Activated T-helper 17 cell treated with anti-CD3 and anti-CD28 coated beads, Interleukin-2, amount 50 U/mL, for 72 hours (primary cell): ENCODE measurements at regions not wholly inside any gene's neighbourhood (a gene's known extent, or its start where the extent isn't known, plus 50 kb on each side); places are given as distances from the start of the nearest gene placed in this dataset.

Source experiments
- ATAC-seq: fragments of 150-1000 bp; cut with Tn5 transposase; replicated peaks from 2 replicates; pipeline ENCODE4 v1.10.0; 2021; ENCODE audit warnings: mild to moderate bottlenecking, moderate library complexity
- H3K27ac Mint-ChIP-seq: one replicate; pipeline ENCODE4 v1.8.0; 2022; ENCODE audit warnings: mixed read lengths
- H3K27me3 Mint-ChIP-seq: one replicate; pipeline ENCODE4 v1.8.0; 2022; ENCODE audit warnings: mixed read lengths
- H3K36me3 Mint-ChIP-seq: one replicate; pipeline ENCODE4 v1.8.0; 2022; ENCODE audit warnings: low read depth, mild to moderate bottlenecking, mixed read lengths
- H3K4me1 Mint-ChIP-seq: one replicate; pipeline ENCODE4 v1.8.0; 2022; ENCODE audit warnings: mixed read lengths
- H3K4me3 Mint-ChIP-seq: one replicate; pipeline ENCODE4 v1.8.0; 2022; ENCODE audit warnings: mild to moderate bottlenecking, mixed read lengths
- H3K9me3 Mint-ChIP-seq: one replicate; pipeline ENCODE4 v1.8.0; 2022; ENCODE audit warnings: mixed read lengths

- ATAC-seq: no peak
- Mint-ChIP-seq H3K27me3 (no peaks in the 10 kb centered on the region), H3K27ac (no peak overlapping the region), H3K9me3 (no peaks in the 10 kb centered on the region), H3K4me3 (no peak overlapping the region), H3K36me3 (no peaks in the 10 kb centered on the region), H3K4me1 (no peaks in the 10 kb centered on the region)
Observed at GRCh38 chr2:60368456-60368855, 185.0 kb downstream of the BCL11A start.

GRCh38 chr2:60366135-60366712, 187.2 kb downstream of the BCL11A start:
- Mint-ChIP-seq H3K9me3 (no peaks in the 10 kb centered on the region), H3K36me3 (no peaks in the 10 kb centered on the region)

GRCh38 chr2:60365556-60365955, 187.9 kb downstream of the BCL11A start:
- Mint-ChIP-seq H3K4me1 (no peaks in the 10 kb centered on the region), H3K27ac (no peak overlapping the region), H3K9me3 (no peaks in the 10 kb centered on the region), H3K27me3 (peaks cover 1% of the 10 kb centered on the region), H3K36me3 (no peaks in the 10 kb centered on the region), H3K4me3 (no peak overlapping the region)
- ATAC-seq: no peak

More at GRCh38 chr2:60366135-60366712, 187.2 kb downstream of the BCL11A start:
- H3K27me3 Mint-ChIP-seq: no peaks in the 10 kb centered on the region
- no peak for ATAC-seq
- H3K4me1 Mint-ChIP-seq: no peaks in the 10 kb centered on the region
- H3K27ac Mint-ChIP-seq: no peak overlapping the region
- no peak overlapping the region for H3K4me3 Mint-ChIP-seq

GRCh38 chr2:60364491-60364890, 189.0 kb downstream of the BCL11A start:
- H3K4me3 Mint-ChIP-seq: no peak overlapping the region
- H3K9me3 Mint-ChIP-seq: no peaks in the 10 kb centered on the region
- H3K27me3 Mint-ChIP-seq: peaks cover 4% of the 10 kb centered on the region
- no peaks in the 10 kb centered on the region for H3K4me1 Mint-ChIP-seq
- H3K36me3 Mint-ChIP-seq: no peaks in the 10 kb centered on the region
- ATAC-seq: no peak
- no peak overlapping the region for H3K27ac Mint-ChIP-seq

- H3K27me3 Mint-ChIP-seq: peaks cover 12% of the 10 kb centered on the region
- H3K4me3 Mint-ChIP-seq: no peak overlapping the region
- H3K4me1 Mint-ChIP-seq: no peaks in the 10 kb centered on the region
- no peak overlapping the region for H3K27ac Mint-ChIP-seq
- no peaks in the 10 kb centered on the region for H3K9me3 Mint-ChIP-seq
- no peak for ATAC-seq
- H3K36me3 Mint-ChIP-seq: no peaks in the 10 kb centered on the region
Observed at GRCh38 chr2:60361498-60361897, 192.0 kb downstream of the BCL11A start.

GRCh38 chr2:60359569-60359968, 193.9 kb downstream of the BCL11A start:
- Mint-ChIP-seq H3K9me3 (no peaks in the 10 kb centered on the region), H3K4me3 (no peak overlapping the region), H3K4me1 (no peaks in the 10 kb centered on the region), H3K36me3 (no peaks in the 10 kb centered on the region), H3K27me3 (peaks cover 20% of the 10 kb centered on the region), H3K27ac (no peak overlapping the region)
- no peak for ATAC-seq

- ATAC-seq: no peak
- peaks cover 22% of the 10 kb centered on the region for H3K27me3 Mint-ChIP-seq
- no peaks in the 10 kb centered on the region for H3K9me3 Mint-ChIP-seq
- no peak overlapping the region for H3K4me3 Mint-ChIP-seq
- no peak overlapping the region for H3K27ac Mint-ChIP-seq
- H3K36me3 Mint-ChIP-seq: no peaks in the 10 kb centered on the region
- no peaks in the 10 kb centered on the region for H3K4me1 Mint-ChIP-seq
Observed at GRCh38 chr2:60358476-60358875, 195.0 kb downstream of the BCL11A start.

- no peak overlapping the region for H3K4me3 Mint-ChIP-seq
- ATAC-seq: no peak
- H3K27me3 Mint-ChIP-seq: peaks cover 23% of the 10 kb centered on the region
- no peaks in the 10 kb centered on the region for H3K4me1 Mint-ChIP-seq
- H3K9me3 Mint-ChIP-seq: no peaks in the 10 kb centered on the region
- H3K36me3 Mint-ChIP-seq: no peaks in the 10 kb centered on the region
- H3K27ac Mint-ChIP-seq: no peak overlapping the region
Observed at GRCh38 chr2:60357996-60358395, 195.5 kb downstream of the BCL11A start.

- Mint-ChIP-seq H3K27me3 (peaks cover 26% of the 10 kb centered on the region), H3K4me3 (no peak overlapping the region), H3K27ac (no peak overlapping the region), H3K4me1 (no peaks in the 10 kb centered on the region), H3K36me3 (no peaks in the 10 kb centered on the region), H3K9me3 (no peaks in the 10 kb centered on the region)
- ATAC-seq: no peak
Observed at GRCh38 chr2:60356346-60356745, 197.1 kb downstream of the BCL11A start.

GRCh38 chr2:60355849-60356261, 197.6 kb downstream of the BCL11A start:
- H3K27ac Mint-ChIP-seq: no peak overlapping the region
- H3K27me3 Mint-ChIP-seq: peaks cover 26% of the 10 kb centered on the region

GRCh38 chr2:60354713-60355112, 198.7 kb downstream of the BCL11A start:
- H3K4me3 Mint-ChIP-seq: no peak overlapping the region
- H3K27ac Mint-ChIP-seq: no peak overlapping the region
- no peaks in the 10 kb centered on the region for H3K9me3 Mint-ChIP-seq
- H3K27me3 Mint-ChIP-seq: peaks cover 22% of the 10 kb centered on the region
- no peaks in the 10 kb centered on the region for H3K4me1 Mint-ChIP-seq
- ATAC-seq: no peak
- no peaks in the 10 kb centered on the region for H3K36me3 Mint-ChIP-seq

More at GRCh38 chr2:60355849-60356261, 197.6 kb downstream of the BCL11A start:
- Mint-ChIP-seq H3K9me3 (no peaks in the 10 kb centered on the region), H3K4me3 (no peak overlapping the region), H3K36me3 (no peaks in the 10 kb centered on the region), H3K4me1 (no peaks in the 10 kb centered on the region)
- ATAC-seq: no peak

- Mint-ChIP-seq H3K4me3 (no peak overlapping the region), H3K4me1 (no peaks in the 10 kb centered on the region), H3K9me3 (no peaks in the 10 kb centered on the region), H3K36me3 (no peaks in the 10 kb centered on the region), H3K27ac (no peak overlapping the region), H3K27me3 (peaks cover 19% of the 10 kb centered on the region)
- no peak for ATAC-seq
Observed at GRCh38 chr2:60353863-60354262, 199.6 kb downstream of the BCL11A start.

GRCh38 chr2:60353406-60353800, 200.1 kb downstream of the BCL11A start:
- H3K36me3 Mint-ChIP-seq: no peaks in the 10 kb centered on the region
- no peak overlapping the region for H3K27ac Mint-ChIP-seq
- no peak overlapping the region for H3K4me3 Mint-ChIP-seq
- no peak for ATAC-seq
- H3K27me3 Mint-ChIP-seq: peaks cover 15% of the 10 kb centered on the region
- H3K9me3 Mint-ChIP-seq: no peaks in the 10 kb centered on the region
- no peaks in the 10 kb centered on the region for H3K4me1 Mint-ChIP-seq

- Mint-ChIP-seq H3K4me3 (no peak overlapping the region), H3K27ac (no peak overlapping the region), H3K9me3 (no peaks in the 10 kb centered on the region), H3K27me3 (peaks cover 15% of the 10 kb centered on the region), H3K4me1 (no peaks in the 10 kb centered on the region), H3K36me3 (no peaks in the 10 kb centered on the region)
- ATAC-seq: no peak
Observed at GRCh38 chr2:60352491-60353405, 200.7 kb downstream of the BCL11A start.

GRCh38 chr2:60351802-60352201, 201.7 kb downstream of the BCL11A start:
- Mint-ChIP-seq H3K9me3 (no peaks in the 10 kb centered on the region), H3K27ac (no peak overlapping the region), H3K36me3 (no peaks in the 10 kb centered on the region), H3K4me3 (no peak overlapping the region), H3K27me3 (peaks cover 15% of the 10 kb centered on the region), H3K4me1 (no peaks in the 10 kb centered on the region)
- no peak for ATAC-seq
